ENCODE measurements at regions not wholly inside any gene's neighbourhood (a gene's known extent, or its start where the extent isn't known, plus 50 kb on each side); places are given as distances from the start of the nearest gene placed in this dataset.

- TF ChIP-seq POLR2AphosphoS5 (IDR thresholded peaks at IDR 0.05; ENCODE audit: low read depth, low read length) (no peak), TAF1 (IDR thresholded peaks at IDR 0.05; ENCODE audit: borderline replicate concordance, insufficient read depth, low read length) (no peak), REST (IDR thresholded peaks at IDR 0.05; ENCODE audit: insufficient read depth in 1 of 2, low read depth in 2 of 2, low read length in 2 of 2) (no peak), FOXP2 (optimal IDR thresholded peaks at IDR 0.05; ENCODE audit: borderline replicate concordance, extremely low read depth, extremely low read length, insufficient read depth) (no peak), SIN3A (IDR thresholded peaks at IDR 0.05; ENCODE audit: borderline replicate concordance, insufficient read depth, low read length) (no peak)
Observed at GRCh38 chr15:47507221-47507985, 209.9 kb upstream of the SEMA6D start.

GRCh38 chr15:47511261-47511660, 206.0 kb upstream of the SEMA6D start:
- TF ChIP-seq FOXP2 (optimal IDR thresholded peaks at IDR 0.05; ENCODE audit: borderline replicate concordance, extremely low read depth, extremely low read length, insufficient read depth) (no peak), POLR2AphosphoS5 (IDR thresholded peaks at IDR 0.05; ENCODE audit: low read depth, low read length) (no peak), REST (IDR thresholded peaks at IDR 0.05; ENCODE audit: insufficient read depth in 1 of 2, low read depth in 2 of 2, low read length in 2 of 2) (no peak), TAF1 (IDR thresholded peaks at IDR 0.05; ENCODE audit: borderline replicate concordance, insufficient read depth, low read length) (no peak), SIN3A (IDR thresholded peaks at IDR 0.05; ENCODE audit: borderline replicate concordance, insufficient read depth, low read length) (no peak)

- TF ChIP-seq REST (IDR thresholded peaks at IDR 0.05; ENCODE audit: insufficient read depth in 1 of 2, low read depth in 2 of 2, low read length in 2 of 2) (no peak), POLR2AphosphoS5 (IDR thresholded peaks at IDR 0.05; ENCODE audit: low read depth, low read length) (no peak), TAF1 (IDR thresholded peaks at IDR 0.05; ENCODE audit: borderline replicate concordance, insufficient read depth, low read length) (no peak), FOXP2 (optimal IDR thresholded peaks at IDR 0.05; ENCODE audit: borderline replicate concordance, extremely low read depth, extremely low read length, insufficient read depth) (no peak), SIN3A (IDR thresholded peaks at IDR 0.05; ENCODE audit: borderline replicate concordance, insufficient read depth, low read length) (no peak)
Observed at GRCh38 chr15:47513471-47513870, 203.8 kb upstream of the SEMA6D start.

- TF ChIP-seq TAF1 (IDR thresholded peaks at IDR 0.05; ENCODE audit: borderline replicate concordance, insufficient read depth, low read length) = no peak
- no peak for TF ChIP-seq FOXP2 (optimal IDR thresholded peaks at IDR 0.05; ENCODE audit: borderline replicate concordance, extremely low read depth, extremely low read length, insufficient read depth)
- TF ChIP-seq SIN3A (IDR thresholded peaks at IDR 0.05; ENCODE audit: borderline replicate concordance, insufficient read depth, low read length) = no peak
- no peak for TF ChIP-seq POLR2AphosphoS5 (IDR thresholded peaks at IDR 0.05; ENCODE audit: low read depth, low read length)
- TF ChIP-seq REST (IDR thresholded peaks at IDR 0.05; ENCODE audit: insufficient read depth in 1 of 2, low read depth in 2 of 2, low read length in 2 of 2) = no peak
Observed at GRCh38 chr15:47514200-47514652, 203.1 kb upstream of the SEMA6D start.
